Natural killer cell treated with Interleukin-12 subunit alpha and Interleukin-12 subunit beta and Interleukin-15 and Interleukin-18, amount 100 ng/mL, for 72 hours (primary cell): ENCODE measurements at regions not wholly inside any gene's neighbourhood (a gene's known extent, or its start where the extent isn't known, plus 50 kb on each side); places are given as distances from the start of the nearest gene placed in this dataset.

ENCODE experiments used
- ATAC-seq, 2 donors: fragments of 150-1000 bp; cut with Tn5 transposase in 1 of 2; sonication (Bioruptor Pico), chemical (Tn5 transposase) in 1 of 2; 2 replicates each; pipeline ENCODE4 v1.10.0; 2021
- DNase-seq: peaks from one replicate; pipeline ENCODE4 v3.0.0; 2022; ENCODE audit warnings: low spot score
- H3K27ac Mint-ChIP-seq, 2 donors: 1 replicate in 1 of 2; 2 replicates in 1 of 2; pipeline ENCODE4 v1.8.0; 2022; ENCODE audit warnings: mixed read lengths in 2 of 2, mild to moderate bottlenecking in 1 of 2, moderate library complexity in 1 of 2
- H3K27me3 Mint-ChIP-seq, 2 donors: 1 replicate in 1 of 2; 2 replicates in 1 of 2; pipeline ENCODE4 v1.8.0; 2022; ENCODE audit warnings: mixed read lengths in 2 of 2
- H3K36me3 Mint-ChIP-seq: one replicate; pipeline ENCODE4 v1.8.0; 2022; ENCODE audit warnings: mixed read lengths
- H3K4me1 Mint-ChIP-seq, 2 donors: 1 replicate in 1 of 2; 2 replicates in 1 of 2; pipeline ENCODE4 v1.8.0; 2022; ENCODE audit warnings: low read depth in 2 of 2, mixed read lengths in 2 of 2, mild to moderate bottlenecking in 1 of 2
- H3K4me3 Mint-ChIP-seq: one replicate; pipeline ENCODE4 v1.8.0; 2022; ENCODE audit warnings: mixed read lengths
- H3K9me3 Mint-ChIP-seq: 2 replicates; pipeline ENCODE4 v1.8.0; 2022; ENCODE audit warnings: mixed read lengths

DNA sequence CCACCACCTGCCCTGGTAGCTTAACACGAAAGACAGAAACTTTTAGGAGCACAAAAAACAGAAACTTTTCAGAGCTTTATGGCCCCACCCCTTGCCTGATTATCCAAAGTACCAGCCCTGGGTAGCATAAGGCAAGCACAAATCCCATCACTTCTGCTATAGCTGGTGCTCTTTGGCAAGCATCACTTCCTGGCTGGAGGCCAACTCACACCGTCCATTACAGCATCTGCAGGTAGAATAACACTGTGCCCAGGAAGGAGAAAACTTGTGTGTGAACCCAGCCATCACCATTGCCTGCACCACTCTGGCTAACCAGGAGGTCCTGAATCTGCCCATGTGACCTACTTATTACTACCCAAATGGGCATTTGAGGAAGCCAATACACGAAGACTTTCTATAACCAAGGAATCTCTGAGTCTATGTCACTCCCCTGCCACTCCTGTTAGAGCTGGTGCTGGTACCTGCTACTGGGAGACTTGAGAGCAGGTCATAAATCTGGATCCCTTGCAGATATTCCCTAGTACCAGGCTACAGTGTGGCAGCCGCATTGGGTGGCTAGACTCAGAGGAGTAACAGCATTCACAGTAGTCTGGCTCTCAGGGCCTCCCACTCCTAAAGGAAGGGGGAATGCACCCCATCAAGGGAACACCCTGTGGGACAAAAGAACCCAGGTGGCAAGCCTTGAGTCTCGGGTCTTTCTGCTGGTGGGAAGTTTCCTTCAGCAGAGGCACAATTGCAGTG, 73.3 kb upstream of the AKAP13 start:
- Mint-ChIP-seq H3K9me3 (no peaks in the 10 kb centered on the region), H3K27me3 (peaks cover 8 to 16% of the 10 kb centered on the region in 2 donors), H3K27ac (no peak overlapping the region), H3K4me1 (peaks cover 5 to 7% of the 10 kb centered on the region in 2 donors), H3K36me3 (no peaks in the 10 kb centered on the region), H3K4me3 (no peak overlapping the region)
- DNase-seq, result no peak
- ATAC-seq, result no peak

GRCh38 chr15:85307687-85308045, 72.7 kb upstream of the AKAP13 start:
- H3K4me1 Mint-ChIP-seq, result peaks cover 8 to 9% of the 10 kb centered on the region in 2 donors
- no peak for ATAC-seq
- no peaks in the 10 kb centered on the region for H3K36me3 Mint-ChIP-seq
- DNase-seq, result no peak
- H3K4me3 Mint-ChIP-seq, result no peak overlapping the region
- no peaks in the 10 kb centered on the region for H3K9me3 Mint-ChIP-seq
- no peak overlapping the region for H3K27ac Mint-ChIP-seq
- peaks cover 8 to 16% of the 10 kb centered on the region in 2 donors for H3K27me3 Mint-ChIP-seq

DNA sequence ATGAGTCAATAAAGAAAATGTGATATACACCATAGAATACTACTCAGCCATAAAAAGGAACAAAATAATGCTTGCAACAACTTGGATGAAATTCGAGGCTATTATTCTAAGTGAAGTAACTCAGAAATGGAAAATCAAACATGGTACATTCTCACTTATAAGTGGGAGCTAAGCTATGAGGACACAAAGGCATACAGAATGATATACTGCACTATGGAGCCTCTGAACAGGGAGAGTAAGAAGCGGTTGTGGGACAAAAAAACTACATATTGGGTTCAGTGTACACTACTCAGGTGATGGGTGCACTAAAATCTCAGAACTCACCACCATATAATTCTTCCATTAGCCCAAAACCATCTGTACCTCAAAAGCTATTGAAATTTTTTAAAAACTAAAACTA, 68.8 kb upstream of the AKAP13 start:
- DNase-seq, result no peak
- no peaks in the 10 kb centered on the region for H3K36me3 Mint-ChIP-seq
- no peaks in the 10 kb centered on the region for H3K9me3 Mint-ChIP-seq
- H3K4me3 Mint-ChIP-seq, result no peak overlapping the region
- H3K27ac Mint-ChIP-seq, result no peak overlapping the region
- peaks cover 8 to 13% of the 10 kb centered on the region in 2 donors for H3K27me3 Mint-ChIP-seq
- ATAC-seq, result no peak
- peaks cover 26 to 29% of the 10 kb centered on the region in 2 donors for H3K4me1 Mint-ChIP-seq

DNA sequence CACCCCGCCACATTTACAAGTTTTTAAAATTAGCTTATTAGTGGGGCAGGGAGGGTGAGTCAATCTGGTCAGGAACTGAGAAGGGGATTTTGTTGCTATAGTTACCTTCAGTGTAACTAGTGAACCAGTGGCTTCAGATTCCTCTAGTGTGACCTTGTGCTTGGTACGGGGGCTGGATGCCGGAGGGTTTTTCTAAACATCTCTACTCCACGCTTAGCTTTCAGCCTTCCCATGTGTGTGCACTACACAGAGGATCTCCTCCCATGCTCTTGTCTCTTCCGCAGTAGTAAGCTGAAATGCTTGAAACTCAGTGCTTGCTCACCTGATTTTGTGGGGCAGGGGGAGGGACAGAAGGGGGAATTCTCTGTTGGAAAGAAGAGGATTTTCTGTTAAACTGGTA, 67.9 kb upstream of the AKAP13 start:
- H3K27me3 Mint-ChIP-seq, result peaks cover 8 to 13% of the 10 kb centered on the region in 2 donors
- H3K27ac Mint-ChIP-seq, result no peak overlapping the region
- no peaks in the 10 kb centered on the region for H3K9me3 Mint-ChIP-seq
- peak; percentile 69 to 70 for ATAC-seq
- no peaks in the 10 kb centered on the region for H3K36me3 Mint-ChIP-seq
- H3K4me1 Mint-ChIP-seq, result peaks cover 28 to 33% of the 10 kb centered on the region in 2 donors
- peak overlapping the region; percentile 23 for H3K4me3 Mint-ChIP-seq
- no peak for DNase-seq

DNA sequence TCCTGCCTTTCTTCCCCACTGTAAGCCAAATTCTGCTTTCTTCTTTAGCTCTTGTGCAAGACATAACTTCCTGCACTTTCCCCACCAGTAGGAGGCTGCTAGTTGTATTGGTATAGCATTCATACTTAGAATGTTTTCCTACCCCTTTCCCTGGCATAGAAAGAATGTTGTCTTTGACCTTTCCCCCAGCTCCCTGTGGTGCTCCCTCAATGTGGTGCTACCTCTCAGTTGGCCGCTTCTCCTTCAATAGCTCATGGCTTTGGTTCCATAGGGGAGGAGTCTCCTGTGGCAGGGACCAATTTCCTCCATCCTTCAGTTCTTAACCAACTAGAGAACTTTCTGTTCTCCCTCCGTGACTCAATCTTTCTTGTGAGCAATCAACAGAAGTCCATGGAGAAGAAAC, 67.5 kb upstream of the AKAP13 start:
- Mint-ChIP-seq H3K4me1 (peaks cover 28 to 38% of the 10 kb centered on the region in 2 donors), H3K27me3 (peaks cover 8 to 13% of the 10 kb centered on the region in 2 donors), H3K4me3 (peak overlapping the region; percentile 23), H3K36me3 (no peaks in the 10 kb centered on the region), H3K27ac (no peak overlapping the region), H3K9me3 (no peaks in the 10 kb centered on the region)
- ATAC-seq, result peak in 1 of 2 donors; percentile 15
- DNase-seq, result no peak

DNA sequence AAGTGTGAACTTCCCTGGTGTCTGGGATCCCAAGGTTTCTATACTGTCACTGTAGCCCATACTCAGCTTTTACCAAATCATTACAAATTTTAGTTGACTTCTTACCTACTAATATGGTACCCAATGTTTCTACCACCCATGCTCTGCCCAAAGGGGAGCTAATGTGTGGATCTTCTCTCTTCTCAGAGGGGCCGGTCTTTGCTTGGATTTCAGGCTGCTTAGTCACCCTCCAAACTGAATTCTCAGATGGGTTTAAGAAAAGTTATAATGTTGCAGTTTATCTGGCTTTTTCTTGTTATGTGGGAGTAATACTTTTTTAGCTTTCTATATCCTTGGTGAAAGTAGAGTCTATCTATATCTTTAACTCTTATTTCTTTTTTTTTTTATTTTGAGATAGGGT, 67.1 kb upstream of the AKAP13 start:
- ATAC-seq, result no peak
- Mint-ChIP-seq H3K9me3 (no peaks in the 10 kb centered on the region), H3K36me3 (no peaks in the 10 kb centered on the region)

GRCh38 chr15:85314146-85314545, 66.3 kb upstream of the AKAP13 start:
- ATAC-seq, result no peak
- Mint-ChIP-seq H3K27ac (no peak overlapping the region), H3K4me1 (peaks cover 33 to 39% of the 10 kb centered on the region in 2 donors), H3K4me3 (no peak overlapping the region), H3K27me3 (peaks cover 7 to 8% of the 10 kb centered on the region in 2 donors), H3K36me3 (no peaks in the 10 kb centered on the region), H3K9me3 (no peaks in the 10 kb centered on the region)
- no peak for DNase-seq

More for the DNA sequence above, 67.1 kb upstream of the AKAP13 start:
- Mint-ChIP-seq H3K27me3 (peaks cover 8 to 13% of the 10 kb centered on the region in 2 donors), H3K4me3 (peak overlapping the region; percentile 23), H3K27ac (no peak overlapping the region), H3K4me1 (peaks cover 32 to 42% of the 10 kb centered on the region in 2 donors)
- no peak for DNase-seq

GRCh38 chr15:85314633-85315032, 65.8 kb upstream of the AKAP13 start:
- peaks cover 7 to 8% of the 10 kb centered on the region in 2 donors for H3K27me3 Mint-ChIP-seq
- H3K4me3 Mint-ChIP-seq, result no peak overlapping the region
- ATAC-seq, result no peak
- DNase-seq, result no peak
- H3K36me3 Mint-ChIP-seq, result no peaks in the 10 kb centered on the region
- no peak overlapping the region for H3K27ac Mint-ChIP-seq
- peaks cover 33 to 39% of the 10 kb centered on the region in 2 donors for H3K4me1 Mint-ChIP-seq
- no peaks in the 10 kb centered on the region for H3K9me3 Mint-ChIP-seq

DNA sequence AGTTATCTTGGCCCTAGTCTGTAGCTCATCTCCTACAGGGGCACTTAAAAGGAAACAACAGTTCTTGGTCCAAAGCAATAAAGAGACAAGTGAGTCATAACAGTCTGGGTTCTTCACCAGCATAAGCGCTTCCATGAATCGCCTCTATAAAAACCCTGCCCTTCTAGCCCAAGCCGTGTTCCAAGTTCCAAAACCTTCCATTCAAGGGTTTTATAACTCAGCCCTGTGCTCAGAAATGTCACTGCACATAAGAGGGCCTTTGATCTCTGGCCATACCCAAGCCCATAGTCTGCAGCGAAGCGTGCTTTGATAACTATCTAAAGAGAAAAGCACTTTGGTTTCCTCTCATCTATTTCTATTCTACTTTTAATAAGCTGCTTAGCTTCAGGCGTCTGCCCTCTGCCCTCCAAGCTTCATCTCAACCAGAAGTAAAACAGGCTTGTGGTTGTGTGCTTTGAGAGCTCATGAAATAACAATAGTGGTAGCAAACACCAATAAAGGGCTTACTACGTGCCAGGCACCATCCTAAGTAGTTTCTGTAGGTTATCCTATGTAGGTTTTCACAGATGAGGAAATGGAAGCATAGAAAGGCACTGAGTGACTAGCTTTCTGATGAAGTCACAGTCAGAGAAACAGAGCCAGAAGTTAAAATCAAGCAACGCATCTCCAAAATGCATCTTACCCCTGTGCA, 64.0 kb upstream of the AKAP13 start:
- no peak for DNase-seq
- peak; percentile 44 to 73 for ATAC-seq
- peaks cover 33 to 39% of the 10 kb centered on the region in 2 donors for H3K4me1 Mint-ChIP-seq
- no peaks in the 10 kb centered on the region for H3K27me3 Mint-ChIP-seq
- no peaks in the 10 kb centered on the region for H3K36me3 Mint-ChIP-seq
- peak overlapping the region; percentile 17 to 37 for H3K27ac Mint-ChIP-seq
- peak overlapping the region; percentile 41 for H3K4me3 Mint-ChIP-seq
- H3K9me3 Mint-ChIP-seq, result no peaks in the 10 kb centered on the region

GRCh38 chr15:85318048-85318731, 62.2 kb upstream of the AKAP13 start:
- peak overlapping the region; percentile 44 to 56 for H3K27ac Mint-ChIP-seq
- peaks cover 0 to 1% of the 10 kb centered on the region in 2 donors for H3K27me3 Mint-ChIP-seq
- peak overlapping the region; percentile 28 for H3K4me3 Mint-ChIP-seq
- no peak for DNase-seq
- no peaks in the 10 kb centered on the region for H3K9me3 Mint-ChIP-seq
- ATAC-seq, result peak; percentile 79 to 83
- H3K36me3 Mint-ChIP-seq, result peaks cover 2% of the 10 kb centered on the region
- peaks cover 25 to 32% of the 10 kb centered on the region in 2 donors for H3K4me1 Mint-ChIP-seq

- Mint-ChIP-seq H3K27me3 (peaks cover 0 to 2% of the 10 kb centered on the region in 2 donors), H3K27ac (peak overlapping the region; percentile 44 to 56), H3K36me3 (peaks cover 5% of the 10 kb centered on the region), H3K4me3 (peak overlapping the region; percentile 28), H3K4me1 (peaks cover 24 to 32% of the 10 kb centered on the region in 2 donors), H3K9me3 (no peaks in the 10 kb centered on the region)
- no peak for DNase-seq
- ATAC-seq, result no peak
Observed at GRCh38 chr15:85318732-85319076, 61.7 kb upstream of the AKAP13 start.

- peaks cover 0 to 2% of the 10 kb centered on the region in 2 donors for H3K27me3 Mint-ChIP-seq
- H3K27ac Mint-ChIP-seq, result no peak overlapping the region
- DNase-seq, result no peak
- H3K36me3 Mint-ChIP-seq, result peaks cover 5% of the 10 kb centered on the region
- H3K4me1 Mint-ChIP-seq, result peaks cover 0 to 5% of the 10 kb centered on the region in 2 donors
- ATAC-seq, result no peak
- H3K9me3 Mint-ChIP-seq, result no peaks in the 10 kb centered on the region
- no peak overlapping the region for H3K4me3 Mint-ChIP-seq
Observed at GRCh38 chr15:85324202-85324601, 56.2 kb upstream of the AKAP13 start.

GRCh38 chr15:85325834-85326233, 54.6 kb upstream of the AKAP13 start:
- Mint-ChIP-seq H3K27ac (no peak overlapping the region), H3K4me3 (no peak overlapping the region), H3K9me3 (no peaks in the 10 kb centered on the region)

DNA sequence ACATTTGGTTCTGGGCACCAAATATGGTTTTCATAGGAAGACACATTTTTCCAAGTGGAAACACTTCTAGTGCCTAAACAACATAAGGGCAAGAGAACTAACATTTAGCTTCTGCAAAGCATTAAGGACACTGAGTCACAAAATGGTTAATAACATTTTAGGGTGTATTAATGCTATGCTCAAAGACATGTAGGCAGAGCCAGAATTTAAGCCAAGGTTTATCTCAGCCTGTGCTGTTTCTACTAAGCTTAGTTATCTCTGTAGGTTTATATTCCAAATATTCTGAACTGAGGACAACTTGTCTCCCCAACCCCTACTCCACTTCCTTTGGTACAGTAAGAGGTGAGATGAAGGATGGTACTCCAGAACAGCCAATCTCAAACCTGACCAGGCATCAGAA, 54.1 kb upstream of the AKAP13 start:
- H3K27ac Mint-ChIP-seq, result no peak overlapping the region
- H3K9me3 Mint-ChIP-seq, result no peaks in the 10 kb centered on the region
- ATAC-seq (no peak), DNase-seq (no peak)
- peaks cover 17 to 25% of the 10 kb centered on the region in 2 donors for H3K4me1 Mint-ChIP-seq
- peaks cover 5% of the 10 kb centered on the region for H3K36me3 Mint-ChIP-seq
- H3K27me3 Mint-ChIP-seq, result peaks cover 0 to 2% of the 10 kb centered on the region in 2 donors
- no peak overlapping the region for H3K4me3 Mint-ChIP-seq

More at GRCh38 chr15:85325834-85326233, 54.6 kb upstream of the AKAP13 start:
- no peak for ATAC-seq
- peaks cover 0 to 2% of the 10 kb centered on the region in 2 donors for H3K27me3 Mint-ChIP-seq
- peaks cover 5% of the 10 kb centered on the region for H3K36me3 Mint-ChIP-seq
- peaks cover 12 to 20% of the 10 kb centered on the region in 2 donors for H3K4me1 Mint-ChIP-seq
- no peak for DNase-seq
